ENCODE measurements at regions not wholly inside any gene's neighbourhood (a gene's known extent, or its start where the extent isn't known, plus 50 kb on each side); places are given as distances from the start of the nearest gene placed in this dataset.

DNA sequence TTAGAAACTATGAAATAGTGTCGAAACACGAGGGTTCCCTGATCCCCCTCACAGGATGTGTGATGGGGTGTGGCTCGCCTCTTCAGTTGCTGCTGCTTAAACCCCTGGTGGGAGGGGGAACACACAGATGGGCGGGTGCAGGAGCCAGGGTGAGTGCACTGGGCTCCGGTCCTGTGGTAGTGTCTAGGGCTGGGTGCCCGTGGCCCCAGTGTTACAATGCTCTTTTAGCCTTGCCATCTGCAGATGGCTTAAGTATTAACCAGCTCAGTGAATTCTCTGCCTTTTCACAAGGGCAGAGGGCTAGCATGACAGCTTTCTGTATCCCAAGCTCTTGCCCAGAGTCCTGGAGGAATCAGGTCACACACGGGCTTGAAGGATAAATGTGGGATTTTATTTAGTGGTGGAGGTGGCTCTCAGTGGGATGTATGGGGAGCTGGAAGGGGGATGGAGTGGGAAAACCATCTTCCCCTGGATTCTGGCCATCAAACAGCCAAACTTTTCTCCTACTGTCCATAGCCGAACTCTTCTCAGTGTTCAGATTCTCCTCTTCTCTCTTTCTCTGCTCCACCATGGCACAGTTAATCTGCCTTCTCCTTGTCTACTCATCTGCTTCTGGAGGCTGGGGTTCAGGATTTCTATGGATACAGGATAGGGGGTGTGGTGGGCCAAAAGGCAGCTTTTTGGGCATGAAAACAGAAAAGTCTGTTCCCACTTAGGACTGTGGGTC lies 659.0 kb downstream of the EPM2A start:
- Histone ChIP-seq H3K9me3 (no peaks in the 10 kb centered on the region), H3K4me3 (no peak overlapping the region), H3K27ac (no peak overlapping the region), H3K27me3 (no peaks in the 10 kb centered on the region), H3K4me1 (no peaks in the 10 kb centered on the region), H3K36me3 (no peaks in the 10 kb centered on the region)
- DNase-seq, result no peak
- TF ChIP-seq, protein P1, sequence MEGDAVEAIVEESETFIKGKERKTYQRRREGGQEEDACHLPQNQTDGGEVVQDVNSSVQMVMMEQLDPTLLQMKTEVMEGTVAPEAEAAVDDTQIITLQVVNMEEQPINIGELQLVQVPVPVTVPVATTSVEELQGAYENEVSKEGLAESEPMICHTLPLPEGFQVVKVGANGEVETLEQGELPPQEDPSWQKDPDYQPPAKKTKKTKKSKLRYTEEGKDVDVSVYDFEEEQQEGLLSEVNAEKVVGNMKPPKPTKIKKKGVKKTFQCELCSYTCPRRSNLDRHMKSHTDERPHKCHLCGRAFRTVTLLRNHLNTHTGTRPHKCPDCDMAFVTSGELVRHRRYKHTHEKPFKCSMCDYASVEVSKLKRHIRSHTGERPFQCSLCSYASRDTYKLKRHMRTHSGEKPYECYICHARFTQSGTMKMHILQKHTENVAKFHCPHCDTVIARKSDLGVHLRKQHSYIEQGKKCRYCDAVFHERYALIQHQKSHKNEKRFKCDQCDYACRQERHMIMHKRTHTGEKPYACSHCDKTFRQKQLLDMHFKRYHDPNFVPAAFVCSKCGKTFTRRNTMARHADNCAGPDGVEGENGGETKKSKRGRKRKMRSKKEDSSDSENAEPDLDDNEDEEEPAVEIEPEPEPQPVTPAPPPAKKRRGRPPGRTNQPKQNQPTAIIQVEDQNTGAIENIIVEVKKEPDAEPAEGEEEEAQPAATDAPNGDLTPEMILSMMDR (IDR thresholded peaks at IDR 0.05), result no peak
- no peak for TF ChIP-seq POLR2A (IDR thresholded peaks at IDR 0.05)

DNA sequence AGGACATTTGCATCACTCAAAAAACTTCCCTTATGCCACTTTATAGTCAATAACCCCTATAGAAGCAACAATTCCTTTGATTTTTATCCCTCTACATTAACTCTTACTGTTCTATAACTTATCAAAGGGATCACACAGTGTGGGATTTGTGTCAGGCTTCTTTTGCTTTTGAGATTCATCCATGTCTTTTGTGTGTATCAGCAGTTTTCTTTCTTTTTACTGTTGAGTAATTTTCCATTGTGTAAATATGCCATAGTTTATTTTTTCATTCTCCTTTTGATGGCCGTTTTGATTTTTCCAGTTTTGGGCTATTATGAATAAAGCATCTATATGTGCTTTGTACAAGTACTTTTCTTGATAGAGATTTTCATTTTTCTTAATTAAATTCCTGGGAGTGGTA lies 657.9 kb downstream of the EPM2A start:
- H3K4me1 ChIP-seq, result no peaks in the 10 kb centered on the region
- no peak for DNase-seq
- no peak for TF ChIP-seq POLR2A (IDR thresholded peaks at IDR 0.05)
- TF ChIP-seq, protein P1 (IDR thresholded peaks at IDR 0.05), result no peak
- H3K4me3 ChIP-seq, result no peak overlapping the region
- H3K36me3 ChIP-seq, result no peaks in the 10 kb centered on the region
- no peaks in the 10 kb centered on the region for H3K27me3 ChIP-seq
- H3K27ac ChIP-seq, result no peak overlapping the region
- H3K9me3 ChIP-seq, result no peaks in the 10 kb centered on the region

DNA sequence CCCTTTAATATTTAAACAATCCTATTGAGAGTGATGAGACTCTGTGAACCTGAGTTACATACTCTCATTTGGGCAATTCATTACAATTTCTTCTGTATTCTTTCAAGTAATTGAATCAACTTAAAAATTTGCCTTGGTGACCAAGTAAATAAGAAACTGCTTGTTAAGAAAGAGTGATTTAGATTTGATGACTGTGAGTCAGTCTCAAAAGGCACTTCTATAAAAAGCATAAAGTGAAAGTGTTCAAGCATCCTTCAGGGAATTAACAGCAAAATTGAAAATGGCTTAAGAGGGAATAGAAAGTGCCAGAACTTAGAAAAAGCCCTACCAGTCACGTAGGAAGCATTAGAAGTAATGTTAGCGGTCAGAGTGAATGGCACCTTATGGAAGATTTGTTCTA lies 654.7 kb downstream of the EPM2A start:
- Histone ChIP-seq H3K4me1 (no peaks in the 10 kb centered on the region), H3K36me3 (no peaks in the 10 kb centered on the region), H3K9me3 (no peaks in the 10 kb centered on the region), H3K4me3 (no peak overlapping the region), H3K27ac (no peak overlapping the region), H3K27me3 (no peaks in the 10 kb centered on the region)
- TF ChIP-seq, protein P1 (IDR thresholded peaks at IDR 0.05), result no peak
- no peak for TF ChIP-seq POLR2A (IDR thresholded peaks at IDR 0.05)
- no peak for DNase-seq

DNA sequence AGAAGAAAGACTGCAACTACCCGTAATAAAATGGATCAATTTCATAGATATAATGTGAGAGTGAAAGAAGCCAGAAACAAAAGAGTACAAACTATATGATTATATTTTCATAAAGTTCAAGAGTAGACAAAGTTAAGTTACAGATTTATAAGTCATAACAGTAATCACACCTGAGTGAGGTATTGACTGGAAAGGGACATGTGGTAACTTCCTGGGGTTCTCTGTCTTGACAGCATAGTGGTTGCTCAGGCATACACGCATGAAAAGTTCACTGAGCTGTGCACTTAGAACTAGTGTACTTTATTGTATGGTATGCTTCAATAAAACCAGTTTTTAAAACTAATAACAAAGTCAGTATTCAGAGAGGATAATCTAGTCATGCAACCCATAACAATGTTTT lies 653.6 kb downstream of the EPM2A start:
- H3K27me3 ChIP-seq, result no peaks in the 10 kb centered on the region
- H3K27ac ChIP-seq, result no peak overlapping the region
- H3K36me3 ChIP-seq, result no peaks in the 10 kb centered on the region
- TF ChIP-seq, protein P1 (IDR thresholded peaks at IDR 0.05), result no peak
- TF ChIP-seq POLR2A (IDR thresholded peaks at IDR 0.05), result no peak
- no peak for DNase-seq
- no peaks in the 10 kb centered on the region for H3K9me3 ChIP-seq
- no peaks in the 10 kb centered on the region for H3K4me1 ChIP-seq
- H3K4me3 ChIP-seq, result no peak overlapping the region

DNA sequence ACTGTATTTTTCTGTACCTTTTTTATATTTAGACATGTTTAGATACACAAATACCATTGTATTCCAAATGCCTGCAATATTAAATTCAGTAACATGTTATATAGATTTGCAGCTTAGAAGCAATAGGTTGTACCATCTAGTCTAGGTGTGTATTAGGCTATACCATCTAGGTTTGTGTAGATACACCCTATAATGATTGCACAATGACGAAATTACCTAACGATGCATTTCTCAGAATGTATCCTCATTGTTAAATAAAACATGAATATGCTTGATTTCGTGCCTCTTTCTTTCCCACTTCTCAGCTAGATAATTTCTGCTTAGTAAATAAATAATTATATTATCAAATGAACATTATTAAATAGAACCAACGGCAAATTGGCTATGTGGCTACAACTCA lies 653.0 kb downstream of the EPM2A start:
- DNase-seq, result no peak
- H3K9me3 ChIP-seq, result no peaks in the 10 kb centered on the region

More for the DNA sequence above, 653.0 kb downstream of the EPM2A start:
- H3K4me1 ChIP-seq, result no peaks in the 10 kb centered on the region
- H3K36me3 ChIP-seq, result no peaks in the 10 kb centered on the region
- no peaks in the 10 kb centered on the region for H3K27me3 ChIP-seq
- H3K4me3 ChIP-seq, result no peak overlapping the region
- TF ChIP-seq POLR2A (IDR thresholded peaks at IDR 0.05), result no peak
- TF ChIP-seq, protein P1 (IDR thresholded peaks at IDR 0.05), result no peak
- no peak overlapping the region for H3K27ac ChIP-seq

All from Peyer's patch (tissue), 4 donors.